OCI-LY1 (cell line): ENCODE measurements at regions not wholly inside any gene's neighbourhood (a gene's known extent, or its start where the extent isn't known, plus 50 kb on each side); places are given as distances from the start of the nearest gene placed in this dataset.

Source experiments
- H2AFZ ChIP-seq: fragments of 200-600 bp; sonication (generic), shearing (Covaris generic); 2 replicates; pipeline ENCODE4 v1.6.0; 2014; ENCODE audit warnings: antibody characterized with exemption, mild to moderate bottlenecking, low read length
- H3F3A ChIP-seq: fragments of 200-600 bp; sonication (generic), shearing (Covaris generic); 2 replicates; pipeline ENCODE4 v1.6.0; 2014; ENCODE audit warnings: mild to moderate bottlenecking, antibody characterized with exemption, low read length, moderate library complexity; ENCODE audit not compliant: insufficient read depth
- H3K27ac ChIP-seq: fragments of 200-600 bp; sonication (generic); 2 replicates; pipeline ENCODE4 v1.5.1; 2014; ENCODE audit warnings: low read length, mixed run types, mild to moderate bottlenecking, low read depth; ENCODE audit not compliant: poor library complexity, severe bottlenecking
- H3K27me3 ChIP-seq: fragments of 200-600 bp; sonication (generic); 2 replicates; pipeline ENCODE4 v1.6.0; 2014; ENCODE audit warnings: antibody characterized with exemption, mild to moderate bottlenecking, low read length, moderate library complexity; ENCODE audit not compliant: insufficient read depth
- H3K36me3 ChIP-seq: fragments of 200-600 bp; sonication (generic); 2 replicates; pipeline ENCODE4 v1.6.1; 2014; ENCODE audit warnings: mild to moderate bottlenecking, antibody characterized with exemption, low read length, moderate library complexity, mixed read lengths; ENCODE audit not compliant: insufficient read depth
- H3K4me1 ChIP-seq: fragments of 200-600 bp; sonication (generic); 2 replicates; pipeline ENCODE4 v1.5.1; 2014; ENCODE audit warnings: mild to moderate bottlenecking, low read length, moderate library complexity; ENCODE audit not compliant: insufficient read depth, severe bottlenecking
- H3K4me2 ChIP-seq: fragments of 200-600 bp; sonication (generic), shearing (Covaris generic); 2 replicates; pipeline ENCODE4 v1.6.1; 2014; ENCODE audit warnings: low read length
- H3K4me3 ChIP-seq: fragments of 200-600 bp; sonication (generic); 2 replicates; pipeline ENCODE4 v1.5.1; 2014; ENCODE audit warnings: low read length, low read depth, mild to moderate bottlenecking, mixed read lengths; ENCODE audit not compliant: poor library complexity, severe bottlenecking
- H3K79me2 ChIP-seq: fragments of 200-600 bp; shearing (Covaris generic); 2 replicates; pipeline ENCODE4 v1.6.1; 2016; ENCODE audit warnings: mixed run types, low read length, mixed read lengths; ENCODE audit not compliant: insufficient read depth
- H3K9ac ChIP-seq: fragments of 200-600 bp; sonication (generic), shearing (Covaris generic); 2 replicates; pipeline ENCODE4 v1.6.1; 2014; ENCODE audit warnings: mild to moderate bottlenecking, low read length, mixed read lengths
- H3K9me2 ChIP-seq: fragments of 200-600 bp; sonication (generic), shearing (Covaris generic); 2 replicates; pipeline ENCODE4 v1.6.1; 2014; ENCODE audit warnings: low read depth, mild to moderate bottlenecking, low read length, mixed read lengths
- H3K9me3 ChIP-seq: fragments of 200-600 bp; shearing (Covaris generic); 2 replicates; pipeline ENCODE4 v1.6.1; 2014; ENCODE audit warnings: low read length, mixed read lengths
- H4K20me1 ChIP-seq: fragments of 200-600 bp; sonication (generic), shearing (Covaris generic); 2 replicates; pipeline ENCODE4 v1.6.0; 2016; ENCODE audit warnings: mild to moderate bottlenecking, low read length; ENCODE audit not compliant: insufficient read depth
- EZH2 ChIP-seq: fragments of 200-600 bp; sonication (generic), shearing (Covaris generic); IDR thresholded peaks from 2 replicates; pipeline ENCODE4 v1.8.0; 2017; ENCODE audit warnings: borderline replicate concordance, mixed run types, mild to moderate bottlenecking, antibody characterized with exemption, low read length, moderate library complexity, mixed read lengths
- TF ChIP-seq, protein P1 (sequence below): fragments of 200-600 bp; sonication (generic), shearing (Covaris generic); IDR thresholded peaks from 2 replicates; pipeline ENCODE4 v1.5.1; 2017; ENCODE audit warnings: mild to moderate bottlenecking, antibody characterized with exemption, low read length, moderate library complexity, mixed read lengths

DNA sequence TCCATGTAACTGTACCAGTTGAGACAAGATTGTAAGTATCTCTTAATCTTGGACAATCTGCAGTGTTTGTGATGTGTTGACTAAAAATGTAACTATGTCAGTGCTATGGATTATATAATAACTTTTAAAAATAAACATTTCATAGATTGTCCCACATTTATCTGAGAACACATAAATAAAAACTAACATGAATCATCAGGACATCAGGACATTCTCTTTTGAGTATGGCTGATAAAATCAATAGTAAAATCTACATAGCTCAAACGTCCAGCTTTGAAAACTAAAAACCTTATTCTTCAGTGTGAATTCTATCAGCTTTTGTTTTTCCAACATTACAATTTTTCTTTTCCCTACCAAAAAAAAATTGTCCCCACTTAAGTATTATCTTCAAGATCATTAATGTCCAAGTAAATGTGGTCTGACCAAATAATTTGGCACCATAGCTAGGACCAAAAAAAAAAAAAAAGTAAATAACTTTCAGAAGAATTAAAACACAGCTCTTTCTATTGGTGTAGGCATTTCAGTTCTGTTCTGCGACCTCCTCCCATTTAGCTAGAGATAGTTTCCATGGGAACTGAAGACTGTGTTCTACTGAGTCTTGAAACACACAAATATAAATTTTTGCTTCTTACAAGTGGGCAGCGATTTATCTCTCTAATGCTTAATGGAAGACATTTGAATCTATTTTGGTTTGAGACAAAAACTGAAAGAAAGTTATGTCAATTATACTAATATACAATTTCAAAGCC, 123.0 kb upstream of the SGCE start:
- TF ChIP-seq, protein P1, sequence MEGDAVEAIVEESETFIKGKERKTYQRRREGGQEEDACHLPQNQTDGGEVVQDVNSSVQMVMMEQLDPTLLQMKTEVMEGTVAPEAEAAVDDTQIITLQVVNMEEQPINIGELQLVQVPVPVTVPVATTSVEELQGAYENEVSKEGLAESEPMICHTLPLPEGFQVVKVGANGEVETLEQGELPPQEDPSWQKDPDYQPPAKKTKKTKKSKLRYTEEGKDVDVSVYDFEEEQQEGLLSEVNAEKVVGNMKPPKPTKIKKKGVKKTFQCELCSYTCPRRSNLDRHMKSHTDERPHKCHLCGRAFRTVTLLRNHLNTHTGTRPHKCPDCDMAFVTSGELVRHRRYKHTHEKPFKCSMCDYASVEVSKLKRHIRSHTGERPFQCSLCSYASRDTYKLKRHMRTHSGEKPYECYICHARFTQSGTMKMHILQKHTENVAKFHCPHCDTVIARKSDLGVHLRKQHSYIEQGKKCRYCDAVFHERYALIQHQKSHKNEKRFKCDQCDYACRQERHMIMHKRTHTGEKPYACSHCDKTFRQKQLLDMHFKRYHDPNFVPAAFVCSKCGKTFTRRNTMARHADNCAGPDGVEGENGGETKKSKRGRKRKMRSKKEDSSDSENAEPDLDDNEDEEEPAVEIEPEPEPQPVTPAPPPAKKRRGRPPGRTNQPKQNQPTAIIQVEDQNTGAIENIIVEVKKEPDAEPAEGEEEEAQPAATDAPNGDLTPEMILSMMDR = no peak
- no peak for TF ChIP-seq EZH2
- Histone ChIP-seq H3K36me3 (no peaks in the 10 kb centered on the region), H3K9ac (no peak overlapping the region), H3K4me3 (no peak overlapping the region), H3K4me2 (no peak overlapping the region), H3K9me3 (peaks cover 3% of the 10 kb centered on the region; the same call in 1 of the 2 replicates), H2AFZ (no peak overlapping the region), H4K20me1 (peaks cover 3% of the 10 kb centered on the region; the same call in 1 of the 2 replicates), H3K9me2 (peaks cover 6% of the 10 kb centered on the region), H3K27ac (no peak overlapping the region), H3F3A (no peaks in the 10 kb centered on the region), H3K27me3 (no peaks in the 10 kb centered on the region), H3K4me1 (no peaks in the 10 kb centered on the region), H3K79me2 (no peaks in the 10 kb centered on the region)

DNA sequence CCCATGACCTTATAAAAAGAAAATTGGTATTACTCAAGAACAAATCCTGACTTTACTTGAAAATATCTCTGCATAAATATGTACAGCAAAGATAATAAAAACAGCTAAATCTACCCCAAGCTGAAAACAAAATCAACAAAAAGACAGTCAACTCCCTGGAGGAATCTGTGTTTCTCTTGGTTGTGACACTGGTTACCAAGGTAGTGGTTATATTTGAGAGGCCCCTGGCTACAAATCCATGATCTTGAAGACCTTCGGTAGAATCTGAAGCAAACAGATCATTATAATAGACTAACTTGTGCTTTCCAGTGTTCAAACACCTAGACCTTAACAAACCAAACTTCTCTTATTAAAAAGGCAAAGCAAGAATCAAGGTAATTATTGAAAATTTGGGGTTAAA, 123.9 kb upstream of the SGCE start:
- Histone ChIP-seq H3K9me3 (peaks cover 3% of the 10 kb centered on the region; the same call in 1 of the 2 replicates), H2AFZ (no peak overlapping the region), H3K9me2 (peaks cover 6% of the 10 kb centered on the region), H3K27me3 (no peaks in the 10 kb centered on the region), H3K36me3 (no peaks in the 10 kb centered on the region), H3K27ac (no peak overlapping the region), H3F3A (no peaks in the 10 kb centered on the region), H3K4me3 (no peak overlapping the region), H3K4me1 (no peaks in the 10 kb centered on the region), H3K79me2 (no peaks in the 10 kb centered on the region), H4K20me1 (peaks cover 3% of the 10 kb centered on the region; the same call in 1 of the 2 replicates), H3K9ac (no peak overlapping the region), H3K4me2 (no peak overlapping the region)
- TF ChIP-seq, protein P1 = no peak
- TF ChIP-seq EZH2 = no peak

DNA sequence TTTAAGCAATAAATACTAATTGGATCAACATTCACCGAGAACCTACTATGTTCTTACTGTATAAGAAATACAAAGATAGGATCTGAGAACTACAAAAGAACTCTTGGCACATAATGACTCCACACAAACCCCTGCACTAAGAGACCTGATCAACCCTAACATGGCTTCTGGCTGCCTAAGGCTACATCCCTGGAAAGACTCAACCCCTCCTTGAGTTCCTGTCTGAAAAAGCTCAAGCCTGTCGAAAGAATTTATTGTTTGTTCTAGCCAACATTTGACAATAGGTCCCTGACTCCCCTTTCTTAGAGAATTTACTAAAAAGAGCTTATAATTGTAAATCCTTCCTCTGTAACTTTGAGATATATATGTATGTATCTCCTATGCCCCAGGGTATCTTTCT, 125.3 kb upstream of the SGCE start:
- Histone ChIP-seq H3K4me1 (no peaks in the 10 kb centered on the region), H3K9ac (no peak overlapping the region), H3K36me3 (no peaks in the 10 kb centered on the region), H3K9me3 (peaks cover 3% of the 10 kb centered on the region; the same call in 1 of the 2 replicates), H2AFZ (no peak overlapping the region), H3K27ac (no peak overlapping the region), H3K4me2 (no peak overlapping the region), H3K9me2 (peaks cover 6% of the 10 kb centered on the region), H3K27me3 (no peaks in the 10 kb centered on the region), H4K20me1 (peaks cover 3% of the 10 kb centered on the region; the same call in 1 of the 2 replicates), H3F3A (no peaks in the 10 kb centered on the region), H3K4me3 (no peak overlapping the region), H3K79me2 (no peaks in the 10 kb centered on the region)
- TF ChIP-seq EZH2 = no peak
- TF ChIP-seq, protein P1 = no peak
